H9 (cell line): ENCODE measurements at regions not wholly inside any gene's neighbourhood (a gene's known extent, or its start where the extent isn't known, plus 50 kb on each side); places are given as distances from the start of the nearest gene placed in this dataset.

Source experiments
- DNase-seq: peaks from one replicate; pipeline ENCODE4 v3.0.0-alpha.2; 2017
- H2AFZ ChIP-seq: one replicate; pipeline ENCODE4 v1.6.1; 2013; ENCODE audit warnings: mild to moderate bottlenecking, low read length, control low read depth, moderate library complexity
- H2AK5ac ChIP-seq: 2 replicates; pipeline ENCODE4 v1.6.1; 2013; ENCODE audit warnings: low read length, control low read depth, mixed read lengths; ENCODE audit not compliant: insufficient read length
- H2BK120ac ChIP-seq: one replicate; pipeline ENCODE4 v1.6.1; 2013; ENCODE audit warnings: low read depth, mild to moderate bottlenecking, low read length, control low read depth, inconsistent platforms; ENCODE audit not compliant: poor library complexity, severe bottlenecking
- H2BK12ac ChIP-seq: 2 replicates; pipeline ENCODE4 v1.6.1; 2013; ENCODE audit warnings: low read length, control low read depth, mixed read lengths, low read depth; ENCODE audit not compliant: insufficient read length
- H2BK15ac ChIP-seq: 2 replicates; pipeline ENCODE4 v1.6.1; 2013; ENCODE audit warnings: low read depth, low read length, control low read depth
- H2BK20ac ChIP-seq: one replicate; pipeline ENCODE4 v1.6.1; 2013; ENCODE audit warnings: low read depth, mild to moderate bottlenecking, low read length, control low read depth, inconsistent platforms; ENCODE audit not compliant: poor library complexity, severe bottlenecking
- H2BK5ac ChIP-seq: 2 replicates; pipeline ENCODE4 v1.6.1; 2013; ENCODE audit warnings: low read length, control low read depth, mixed read lengths; ENCODE audit not compliant: insufficient read length
- H3K14ac ChIP-seq: 2 replicates; pipeline ENCODE4 v1.6.1; 2013; ENCODE audit warnings: low read length, control low read depth; ENCODE audit not compliant: insufficient read depth
- H3K18ac ChIP-seq: 2 replicates; pipeline ENCODE4 v1.6.1; 2013; ENCODE audit warnings: low read depth, mild to moderate bottlenecking, mixed read lengths, low read length, control low read depth; ENCODE audit not compliant: insufficient read length
- H3K23ac ChIP-seq: 2 replicates; pipeline ENCODE4 v1.6.1; 2013; ENCODE audit warnings: low read length, control low read depth, mixed read lengths, low read depth; ENCODE audit not compliant: insufficient read length
- H3K23me2 ChIP-seq: 2 replicates; pipeline ENCODE4 v1.6.1; 2013; ENCODE audit warnings: low read depth, mild to moderate bottlenecking, mixed read lengths, low read length, control low read depth; ENCODE audit not compliant: insufficient read length, poor library complexity, severe bottlenecking
- H3K27ac ChIP-seq: 2 replicates; pipeline ENCODE4 v1.5.1; 2013; ENCODE audit warnings: low read length, control low read depth, mixed read lengths, low read depth; ENCODE audit not compliant: insufficient read length
- H3K27me3 ChIP-seq: 2 replicates; pipeline ENCODE4 v1.6.1; 2013; ENCODE audit warnings: low read length, control low read depth, inconsistent platforms; ENCODE audit not compliant: insufficient read depth
- H3K4ac ChIP-seq: 2 replicates; pipeline ENCODE4 v1.6.1; 2013; ENCODE audit warnings: low read depth, mild to moderate bottlenecking, control low read depth, inconsistent platforms, low read length, moderate library complexity
- H3K4me1 ChIP-seq: 2 replicates; pipeline ENCODE4 v1.6.1; 2013; ENCODE audit warnings: low read length, control low read depth, inconsistent platforms; ENCODE audit not compliant: insufficient read depth
- H3K4me2 ChIP-seq: 2 replicates; pipeline ENCODE4 v1.6.1; 2013; ENCODE audit warnings: low read length, control low read depth, mixed read lengths; ENCODE audit not compliant: insufficient read length, insufficient read depth
- H3K56ac ChIP-seq: 2 replicates; pipeline ENCODE4 v1.6.1; 2013; ENCODE audit warnings: low read depth, mild to moderate bottlenecking, mixed read lengths, low read length, control low read depth; ENCODE audit not compliant: insufficient read length
- H3K79me1 ChIP-seq: 2 replicates; pipeline ENCODE4 v1.6.1; 2013; ENCODE audit warnings: low read depth, mild to moderate bottlenecking, moderate library complexity, low read length, control low read depth, inconsistent platforms; ENCODE audit not compliant: insufficient read depth, poor library complexity, severe bottlenecking
- H3K79me2 ChIP-seq: 2 replicates; pipeline ENCODE4 v1.6.1; 2013; ENCODE audit warnings: low read length, control low read depth, inconsistent platforms; ENCODE audit not compliant: insufficient read depth
- H3K9ac ChIP-seq: 2 replicates; pipeline ENCODE4 v1.6.1; 2013; ENCODE audit warnings: low read length, control low read depth, mixed read lengths; ENCODE audit not compliant: insufficient read length; ENCODE audit errors: extremely low read depth
- H3K9me3 ChIP-seq: one replicate; pipeline ENCODE4 v1.6.1; 2013; ENCODE audit warnings: low read depth, low read length, inconsistent platforms; ENCODE audit not compliant: control insufficient read depth
- H3T11ph ChIP-seq: one replicate; pipeline ENCODE4 v1.6.1; 2013; ENCODE audit warnings: mild to moderate bottlenecking, low read length, control low read depth, inconsistent platforms
- H4K20me1 ChIP-seq: one replicate; pipeline ENCODE4 v1.6.1; 2013; ENCODE audit not compliant: control insufficient read depth, insufficient read length, insufficient read depth
- H4K5ac ChIP-seq: 2 replicates; pipeline ENCODE4 v1.6.1; 2013; ENCODE audit warnings: low read depth, mild to moderate bottlenecking, mixed read lengths, low read length, control low read depth; ENCODE audit not compliant: insufficient read length
- H4K8ac ChIP-seq: replicated peaks from 2 replicates; pipeline ENCODE4 v1.6.1; 2013; ENCODE audit warnings: low read length, control low read depth, mixed read lengths, low read depth; ENCODE audit not compliant: insufficient read length
- H4K91ac ChIP-seq: 2 replicates; pipeline ENCODE4 v1.6.1; 2013; ENCODE audit warnings: low read depth, mild to moderate bottlenecking, moderate library complexity, mixed read lengths, low read length, control low read depth; ENCODE audit not compliant: insufficient read length
- H3K27ac Mint-ChIP-seq, 3 experiments: 2 replicates in 2 of 3; 3 replicates in 1 of 3; pipeline ENCODE4 v1.8.0; 2020 to 2021; ENCODE audit warnings: mixed read lengths in 3 of 3, mild to moderate bottlenecking in 1 of 3, moderate library complexity in 1 of 3
- H3K27me3 Mint-ChIP-seq: 2 replicates; pipeline ENCODE4 v1.8.0; 2021; ENCODE audit warnings: low read depth, mild to moderate bottlenecking, moderate library complexity, mixed read lengths
- H3K36me3 Mint-ChIP-seq, 3 experiments: 2 replicates in 2 of 3; 3 replicates in 1 of 3; pipeline ENCODE4 v1.8.0; 2020 to 2021; ENCODE audit warnings: low read depth in 3 of 3, mixed read lengths in 3 of 3; ENCODE audit not compliant: insufficient read depth in 1 of 3
- H3K4me1 Mint-ChIP-seq, 2 experiments: 2 replicates each; pipeline ENCODE4 v1.8.0; 2020; ENCODE audit warnings: mixed read lengths in 2 of 2
- H3K4me3 Mint-ChIP-seq, 2 experiments: 2 replicates in 1 of 2; 3 replicates in 1 of 2; pipeline ENCODE4 v1.8.0; 2020 to 2021; ENCODE audit warnings: mild to moderate bottlenecking in 2 of 2, mixed read lengths in 2 of 2, moderate library complexity in 1 of 2
- H3K9me3 Mint-ChIP-seq, 2 experiments: 2 replicates in 1 of 2; 3 replicates in 1 of 2; pipeline ENCODE4 v1.8.0; 2020; ENCODE audit warnings: mild to moderate bottlenecking in 2 of 2, mixed read lengths in 2 of 2, moderate library complexity in 1 of 2
- CTCF ChIP-seq: fragments of 200-600 bp; sonication (generic); conservative IDR thresholded peaks from 3 replicates; pipeline ENCODE4 v1.8.0; 2021; ENCODE audit warnings: antibody characterized with exemption, mild to moderate bottlenecking
- WGBS: extraction: QIAGEN DNeasy Blood & Tissue Kit; methylation state at CpG from one replicate; pipeline ENCODE4 v1.1.7; 2013; ENCODE audit warnings: missing lambda C conversion rate, low lambda C conversion rate, mixed read lengths; ENCODE audit not compliant: insufficient read length; ENCODE audit errors: extremely low coverage; 5-methylcytosine and 5-hydroxymethylcytosine counted together

GRCh38 chr3:170638988-170639387 lies 53.1 kb upstream of the SLC7A14 start:
- H3K23ac ChIP-seq: no peak overlapping the region
- no peaks in the 10 kb centered on the region; a peak in 2 of 7 replicates for H3K36me3 Mint-ChIP-seq
- no peak overlapping the region for H3T11ph ChIP-seq
- no peak overlapping the region for H3K9ac ChIP-seq
- H4K91ac ChIP-seq: no peak overlapping the region
- H3K27ac Mint-ChIP-seq: no peak overlapping the region
- TF ChIP-seq CTCF: no peak
- no peak overlapping the region for H2BK20ac ChIP-seq
- H2BK15ac ChIP-seq: no peak overlapping the region
- H3K9me3 ChIP-seq: no peaks in the 10 kb centered on the region
- no peaks in the 10 kb centered on the region for H3K27me3 ChIP-seq
- no peak overlapping the region for H4K8ac ChIP-seq
- H3K27me3 Mint-ChIP-seq: peaks cover 1% of the 10 kb centered on the region
- H3K79me2 ChIP-seq: no peaks in the 10 kb centered on the region
- H3K4me3 Mint-ChIP-seq: no peak overlapping the region
- H3K4me1 Mint-ChIP-seq: peaks cover 11 to 14% of the 10 kb centered on the region in 2 experiments
- WGBS: no CpG with 5 or more reads among the region's 4 CpGs
- H3K4me2 ChIP-seq: no peak overlapping the region
- H3K56ac ChIP-seq: no peak overlapping the region
- no peak overlapping the region for H3K4ac ChIP-seq
- H3K18ac ChIP-seq: no peak overlapping the region
- no peaks in the 10 kb centered on the region for H3K23me2 ChIP-seq
- H2AK5ac ChIP-seq: no peak overlapping the region
- no peak overlapping the region for H2BK120ac ChIP-seq
- H4K5ac ChIP-seq: no peak overlapping the region
- H3K4me1 ChIP-seq: no peaks in the 10 kb centered on the region
- H2AFZ ChIP-seq: no peak overlapping the region
- H3K79me1 ChIP-seq: no peaks in the 10 kb centered on the region
- DNase-seq: no peak
- no peak overlapping the region for H3K27ac ChIP-seq
- no peaks in the 10 kb centered on the region for H4K20me1 ChIP-seq
- H2BK12ac ChIP-seq: no peak overlapping the region
- H2BK5ac ChIP-seq: no peak overlapping the region
- no peaks in the 10 kb centered on the region; a peak in 3 of 5 replicates for H3K9me3 Mint-ChIP-seq
- H3K14ac ChIP-seq: no peak overlapping the region
